Fibroblast of skin of abdomen (primary cell): ENCODE measurements at regions not wholly inside any gene's neighbourhood (a gene's known extent, or its start where the extent isn't known, plus 50 kb on each side); places are given as distances from the start of the nearest gene placed in this dataset.
"Not testable (repeated sequence)": the region's sequence is repeated elsewhere in the genome, so short reads cannot be mapped to it uniquely, and the experiment has no call there.

Experiments used
- DNase-seq: peaks from one replicate; pipeline ENCODE4 v3.0.0-alpha.2; 2013

DNA sequence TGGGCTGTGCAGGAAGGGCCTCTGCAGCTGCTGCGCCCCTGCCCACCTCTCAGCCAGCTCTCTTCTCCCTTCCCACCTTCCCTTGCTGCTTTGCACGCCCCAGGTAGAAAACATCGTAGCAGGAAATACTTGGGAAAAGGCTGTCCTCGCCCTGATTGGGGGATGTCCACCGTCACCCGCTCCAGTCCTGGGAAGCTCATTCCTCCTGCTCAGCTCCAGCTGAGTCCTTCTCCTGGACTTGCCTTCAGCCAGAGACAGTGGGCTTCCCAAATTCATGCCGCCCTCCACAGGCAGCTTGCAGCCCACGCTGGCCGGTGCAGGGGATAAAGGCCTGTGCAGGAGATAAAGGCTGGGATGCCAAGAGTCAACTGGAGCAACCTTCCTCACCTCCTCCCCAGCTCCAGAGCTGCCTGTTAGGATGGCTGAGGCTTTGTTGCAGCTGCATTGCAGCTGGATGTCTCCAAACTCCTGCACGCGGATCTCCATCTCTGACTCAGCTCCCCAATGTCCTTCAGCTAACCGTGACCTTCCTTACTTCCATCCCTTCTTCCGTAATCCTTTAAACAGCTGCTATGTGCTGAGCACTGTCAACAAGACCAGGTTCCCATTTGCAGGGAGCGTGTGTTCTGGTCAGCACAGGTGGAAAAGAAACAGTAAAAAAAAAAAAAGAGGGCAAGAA is 402.0 kb upstream of the TNRC6C start:
- DNase-seq = no peak

DNA sequence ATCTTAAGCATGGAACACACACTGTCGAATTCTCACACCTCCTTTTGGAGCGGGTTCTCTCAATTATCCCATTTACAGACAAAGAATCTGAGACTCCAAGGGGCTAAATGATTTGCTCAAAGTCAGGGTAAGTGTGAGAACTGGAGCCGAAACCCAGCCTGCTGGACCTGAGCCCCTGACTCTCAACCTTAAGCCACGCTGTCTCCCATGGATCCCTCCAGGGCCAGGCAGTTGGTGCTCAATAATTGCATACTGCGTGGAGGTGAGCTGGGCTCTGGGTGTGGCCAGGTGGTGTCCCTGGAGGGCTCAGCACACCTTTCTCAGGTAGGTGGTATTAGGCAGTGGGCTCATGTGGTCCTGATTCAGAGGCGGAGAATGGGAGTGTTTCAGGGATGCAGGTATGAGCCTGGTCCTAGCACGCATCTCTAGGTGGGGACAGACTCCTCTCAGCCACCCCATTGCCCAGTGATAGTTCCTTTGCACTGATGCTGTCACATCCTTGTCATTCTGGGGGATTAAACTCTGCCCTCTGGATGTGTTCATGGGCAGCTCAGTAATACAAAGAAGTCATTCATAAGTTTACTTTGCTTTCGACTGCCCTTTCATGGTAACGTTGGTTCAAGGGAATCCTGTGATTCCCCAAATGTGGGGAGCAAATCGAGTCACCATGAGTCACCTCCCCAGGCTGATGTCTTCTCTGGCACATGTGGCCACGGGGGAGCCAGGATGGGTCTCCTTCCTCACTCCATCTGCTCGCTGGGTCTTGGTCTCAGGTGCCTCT is 399.5 kb upstream of the TNRC6C start:
- no peak for DNase-seq

GRCh38 chr17:77560381-77560780 is 398.1 kb upstream of the TNRC6C start:
- no peak for DNase-seq

DNA sequence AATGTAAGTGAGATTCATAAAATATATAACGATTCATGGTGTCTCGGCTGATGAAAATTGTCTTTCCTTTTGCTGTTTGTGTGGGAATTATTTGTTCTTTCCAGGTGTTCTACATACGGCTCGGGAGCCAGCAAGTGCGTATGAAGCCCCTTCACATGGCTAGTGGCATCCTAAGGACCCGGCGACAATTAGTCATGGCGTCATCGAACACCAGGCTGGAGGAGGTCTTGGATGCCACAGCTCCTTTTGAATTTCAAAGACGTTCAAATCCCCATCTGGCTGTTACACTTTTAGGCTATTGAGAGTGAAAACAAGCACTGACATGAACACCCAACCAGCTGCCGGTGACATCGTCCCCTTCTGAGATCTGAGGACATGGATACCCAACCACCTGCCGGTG is 397.7 kb upstream of the TNRC6C start:
- no peak for DNase-seq

- DNase-seq = not testable (repeated sequence)
Measured at GRCh38 chr17:77562361-77562760, 396.1 kb upstream of the TNRC6C start.

DNA sequence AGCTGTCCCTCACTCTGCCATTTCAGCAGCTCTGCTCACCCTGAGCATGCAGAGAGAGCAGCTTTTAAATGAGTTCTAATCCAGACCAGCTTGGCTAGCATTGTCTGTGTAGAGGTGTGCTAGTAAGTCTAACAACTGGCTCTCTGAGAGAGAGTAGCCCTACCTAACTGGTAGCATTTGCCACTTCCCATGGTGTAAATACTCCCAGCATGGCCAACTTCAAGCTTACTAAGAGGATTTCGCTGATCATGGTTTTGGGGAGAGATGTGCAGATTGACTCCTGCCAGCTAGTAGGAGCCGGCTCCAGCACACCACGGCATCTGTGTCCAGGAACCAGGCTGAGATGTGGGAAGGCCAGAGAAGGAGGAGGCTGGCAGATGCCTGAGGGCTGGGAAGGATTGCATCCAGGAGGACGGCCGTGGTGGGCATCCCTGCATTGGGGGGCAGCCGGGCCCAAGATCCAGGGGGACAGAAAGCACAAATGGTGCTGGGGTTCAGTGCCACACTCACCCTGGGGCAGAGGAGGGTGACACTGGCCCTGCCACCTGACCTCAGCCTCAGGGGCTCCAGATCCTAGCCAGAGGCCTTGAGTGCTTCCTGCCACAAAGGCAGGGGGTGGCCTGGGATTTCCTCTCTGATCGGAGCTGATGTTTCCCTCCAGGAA is 394.9 kb upstream of the TNRC6C start:
- DNase-seq = no peak

- DNase-seq = no peak
Measured at GRCh38 chr17:77564278-77564920, 394.1 kb upstream of the TNRC6C start.

DNA sequence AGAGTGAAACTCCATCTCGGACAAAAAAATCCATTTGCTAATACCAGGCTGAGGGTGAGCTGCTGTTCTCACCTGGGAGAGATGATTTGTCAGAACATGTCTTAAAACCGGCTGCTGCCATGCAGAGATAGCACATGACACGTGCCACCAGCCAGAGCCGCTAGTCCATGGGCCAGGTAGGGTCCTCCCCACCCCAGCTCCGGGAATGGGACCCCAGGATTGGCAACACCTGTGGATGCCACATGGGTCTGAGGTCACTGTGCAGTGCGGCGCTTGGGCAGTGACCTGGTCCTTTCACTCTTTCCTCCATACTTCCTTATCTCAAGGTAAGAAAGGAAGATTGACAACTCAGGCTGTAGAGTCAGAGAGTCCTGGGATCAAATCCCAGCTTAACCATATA is 393.3 kb upstream of the TNRC6C start:
- DNase-seq = no peak

DNA sequence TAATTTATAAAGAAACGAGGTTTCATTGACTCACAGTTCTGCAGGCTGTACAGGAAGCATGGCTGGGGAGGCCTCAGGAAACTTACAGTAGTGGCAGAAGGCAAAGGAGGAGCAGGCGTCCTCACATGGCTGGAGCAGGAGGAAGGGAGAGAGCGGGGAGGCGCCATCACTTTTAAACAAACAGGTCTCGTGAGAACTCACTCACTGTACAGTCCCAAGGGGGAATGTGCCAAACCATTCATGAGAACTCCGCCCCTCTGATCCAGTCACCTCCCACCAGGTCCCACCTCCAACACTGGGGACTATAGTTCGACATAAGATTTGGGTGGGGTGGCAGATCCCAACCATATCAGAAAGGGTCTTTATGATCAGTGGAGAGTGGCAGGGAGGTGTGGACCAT is 392.4 kb upstream of the TNRC6C start:
- DNase-seq = no peak

DNA sequence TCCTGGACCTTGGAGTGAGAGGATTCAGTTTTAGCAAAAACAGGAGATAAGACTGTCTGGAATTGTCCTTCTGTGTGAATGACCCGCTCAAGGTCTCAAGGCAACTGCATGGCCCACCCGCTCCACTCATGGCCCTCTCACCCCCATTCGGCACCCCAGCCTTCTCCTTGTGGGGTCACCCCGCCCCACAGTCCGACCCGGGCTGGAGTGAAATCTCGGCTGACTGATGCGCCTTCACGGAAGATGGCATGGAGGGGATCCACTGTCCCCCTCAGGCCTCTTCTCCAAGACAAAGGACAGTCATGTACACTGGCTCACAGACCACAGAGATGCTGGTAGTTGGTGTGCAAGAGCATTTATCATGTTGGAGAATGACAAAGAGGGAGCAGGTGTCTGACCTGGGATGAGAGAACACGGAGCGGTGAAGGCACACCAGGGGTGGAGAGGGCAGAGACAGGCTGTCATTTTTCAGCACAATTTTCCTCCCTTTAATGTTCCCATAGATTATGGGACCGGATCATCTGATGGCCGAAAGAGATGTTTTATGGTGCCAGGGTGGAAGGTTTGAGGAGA is 391.9 kb upstream of the TNRC6C start:
- no peak for DNase-seq

DNA sequence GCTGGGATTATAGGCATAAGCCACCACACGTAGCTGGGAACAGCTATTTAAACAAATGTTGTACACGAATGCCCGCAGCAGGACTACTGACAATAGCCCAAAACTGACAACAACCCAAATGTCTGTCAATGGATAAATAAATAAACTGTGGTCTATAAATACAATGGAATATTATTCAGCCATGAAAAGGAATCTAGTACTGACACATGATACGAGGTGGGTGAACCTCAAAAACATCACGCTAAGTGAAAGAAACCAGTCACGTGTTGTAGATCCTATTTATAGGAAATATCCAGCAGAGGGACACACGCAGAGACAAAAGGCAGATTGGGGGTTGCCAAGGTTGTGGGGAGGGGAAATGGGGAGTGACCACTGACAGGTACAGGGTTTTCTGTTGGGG is 390.0 kb upstream of the TNRC6C start:
- no peak for DNase-seq

DNA sequence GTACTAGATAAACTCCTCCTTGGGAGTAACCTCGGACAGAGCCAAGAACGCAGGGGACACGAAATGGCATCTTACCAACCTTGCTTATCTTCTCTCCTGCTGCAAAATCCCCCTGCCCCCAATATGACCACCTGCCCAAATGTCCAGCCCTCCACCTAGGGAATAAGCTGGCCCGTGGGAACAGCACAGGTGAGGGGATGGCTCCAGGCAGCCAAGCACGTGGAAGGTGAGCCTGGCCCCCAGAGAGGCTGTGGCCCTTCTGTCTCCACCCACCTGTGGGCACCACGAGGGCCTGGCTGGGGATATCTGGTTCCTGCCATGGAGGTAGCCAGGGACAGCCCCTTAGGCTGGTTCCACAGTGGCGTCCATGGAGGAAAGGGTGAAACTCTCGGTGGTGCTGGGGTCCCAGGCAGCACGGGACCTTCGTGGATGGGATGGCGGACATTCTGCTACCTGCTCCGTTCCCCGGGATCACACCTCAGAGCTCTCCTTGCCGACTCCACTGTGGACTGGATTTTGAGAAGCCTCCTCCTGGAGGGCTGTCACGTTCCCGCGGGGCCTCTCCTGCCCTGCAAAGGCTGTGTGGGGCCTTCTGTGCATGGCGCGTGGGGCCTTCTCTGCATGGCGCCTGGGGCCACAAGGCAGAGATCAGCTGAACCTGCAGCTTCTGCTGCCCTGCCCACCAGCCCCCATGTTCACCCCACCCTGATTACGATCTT is 388.5 kb upstream of the TNRC6C start:
- no peak for DNase-seq

DNA sequence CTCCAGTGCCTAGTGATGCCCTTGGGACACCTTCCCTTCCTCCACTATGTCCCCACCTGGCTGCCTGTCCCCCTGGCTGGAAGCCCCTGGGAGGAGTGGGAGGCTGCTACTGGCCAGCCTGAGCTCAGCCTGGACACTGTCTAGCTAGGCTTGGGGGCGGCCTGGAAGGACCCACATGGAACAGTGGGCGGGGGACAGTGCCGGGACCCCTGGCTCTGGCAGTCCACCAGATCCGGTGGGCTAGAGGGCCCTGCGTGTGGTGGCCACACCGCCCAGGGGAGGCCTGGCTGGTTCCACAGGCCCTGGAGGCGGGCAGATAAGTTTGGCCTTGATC is 388.0 kb upstream of the TNRC6C start:
- no peak for DNase-seq

DNA sequence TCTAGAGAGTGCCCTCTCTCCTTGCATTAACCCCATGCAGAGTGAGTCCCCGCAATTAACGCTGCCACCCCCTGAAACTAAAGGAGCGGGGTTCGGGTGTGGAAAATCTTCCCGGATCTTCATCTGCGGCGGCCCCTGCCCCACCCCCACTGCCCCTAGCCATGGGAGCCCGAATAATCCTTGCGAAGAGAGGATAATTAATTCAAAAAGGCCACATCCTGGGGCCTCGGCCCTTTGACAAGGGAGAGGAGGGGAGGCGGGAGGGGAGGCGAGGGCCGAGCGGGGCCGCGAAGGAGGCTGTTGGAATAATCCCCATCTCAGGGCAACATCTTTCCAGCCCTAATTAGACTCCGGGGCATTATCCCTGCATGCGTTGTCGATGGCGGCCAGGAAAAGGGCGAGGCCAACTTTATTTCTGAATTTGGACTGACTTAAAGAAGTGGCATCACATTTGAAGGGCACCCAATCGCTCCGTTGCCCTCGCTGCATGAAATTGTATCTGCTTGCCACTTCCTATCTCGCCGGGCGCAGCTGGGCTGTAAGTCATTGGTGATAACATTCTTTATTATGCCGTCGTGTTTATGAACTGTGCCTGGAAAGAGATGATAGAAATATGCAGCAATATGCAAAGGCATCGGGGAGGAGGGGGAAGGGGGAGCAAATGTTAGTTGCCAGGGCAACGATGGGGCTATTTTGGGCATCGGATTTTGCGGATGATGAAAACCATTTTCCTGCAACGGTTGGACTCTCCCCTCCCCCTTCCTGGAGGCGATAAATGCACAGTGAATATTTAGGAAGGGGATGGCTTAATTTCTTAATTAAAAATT is 387.1 kb upstream of the TNRC6C start:
- DNase-seq = peak; percentile 14

- no peak for DNase-seq
Measured at GRCh38 chr17:77572065-77572601, 386.4 kb upstream of the TNRC6C start.

DNA sequence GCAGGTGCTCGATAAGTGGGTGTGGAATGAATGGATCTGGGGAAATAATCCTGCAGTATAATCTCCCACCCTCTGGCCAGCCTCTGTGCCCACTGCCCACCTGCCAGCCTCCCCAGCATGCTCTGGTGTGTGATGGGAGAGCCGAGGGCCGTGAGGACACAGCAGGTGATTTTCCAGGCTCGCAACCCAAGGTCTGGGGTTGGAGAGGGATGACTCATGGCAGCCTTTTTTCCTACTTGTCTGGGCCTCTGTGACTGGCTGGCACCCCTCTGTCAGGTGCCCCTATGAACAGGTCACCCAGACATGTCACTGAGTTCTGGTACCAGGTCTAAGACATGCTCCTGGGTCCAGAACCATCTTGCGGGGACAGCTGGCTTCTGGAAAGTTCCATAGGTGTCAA is 385.7 kb upstream of the TNRC6C start:
- no peak for DNase-seq

DNA sequence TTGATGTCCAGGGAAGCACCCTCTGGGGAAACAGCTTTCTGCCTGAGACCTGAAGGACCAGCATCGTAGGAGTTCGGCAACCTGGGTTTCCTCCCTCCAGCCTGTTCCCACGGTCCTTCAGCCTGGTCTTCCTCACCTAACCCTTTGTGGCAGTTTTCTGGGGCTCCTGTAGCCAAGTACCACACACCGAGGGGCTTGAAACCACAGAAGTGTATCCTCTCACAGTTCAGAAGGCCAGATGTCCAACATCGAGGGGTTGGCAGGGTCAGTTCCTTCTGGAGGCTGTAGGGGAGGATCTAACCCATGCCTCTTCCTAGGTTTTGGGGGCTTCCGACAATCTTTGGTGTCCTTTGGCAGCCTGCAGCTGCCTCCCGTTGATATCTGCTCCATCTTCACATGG is 381.0 kb upstream of the TNRC6C start:
- no peak for DNase-seq

DNA sequence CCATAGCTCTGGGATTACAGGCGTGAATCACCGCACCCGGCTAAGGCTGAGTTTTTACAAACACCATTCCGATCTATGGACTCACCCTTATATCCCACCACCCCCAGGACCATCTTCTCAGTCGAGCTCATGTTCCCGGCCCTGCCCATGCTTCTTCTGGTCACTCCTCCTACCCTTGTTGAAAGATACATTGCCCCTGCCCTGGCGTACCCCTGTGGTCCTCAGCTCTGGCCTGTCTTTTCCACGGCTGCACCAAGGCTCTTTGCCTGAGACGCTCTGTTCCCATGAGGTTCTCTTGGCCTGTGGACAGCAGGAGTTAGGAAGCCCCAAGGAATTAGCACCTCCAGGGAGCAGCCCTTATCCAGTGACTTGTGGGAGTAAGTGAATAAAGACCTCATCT is 379.4 kb upstream of the TNRC6C start:
- no peak for DNase-seq

GRCh38 chr17:77579682-77580081 is 378.8 kb upstream of the TNRC6C start:
- no peak for DNase-seq

- DNase-seq = no peak
Measured at GRCh38 chr17:77580531-77581270, 377.8 kb upstream of the TNRC6C start.
